ENCODE measurements at regions not wholly inside any gene's neighbourhood (a gene's known extent, or its start where the extent isn't known, plus 50 kb on each side); places are given as distances from the start of the nearest gene placed in this dataset.

DNA sequence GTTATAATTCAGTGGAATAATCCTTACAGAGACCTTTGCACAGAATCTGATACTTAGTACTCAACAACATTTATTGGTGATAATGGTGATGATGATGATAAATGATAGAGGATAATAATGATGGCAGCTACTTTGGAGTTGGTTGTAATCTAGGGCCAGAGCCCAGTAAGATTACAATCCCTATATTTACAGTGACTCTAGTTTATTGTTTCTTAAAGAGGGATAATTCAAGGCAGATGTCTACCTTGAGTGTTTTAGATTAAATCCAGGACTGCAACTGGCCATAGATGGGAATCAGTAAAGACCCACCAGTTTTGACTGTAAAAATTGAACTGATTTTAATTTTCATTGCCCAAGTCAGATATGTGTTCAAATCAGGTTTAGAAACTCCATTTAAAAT lies 813.9 kb upstream of the CNTNAP5 start:
- TF ChIP-seq, protein P1, sequence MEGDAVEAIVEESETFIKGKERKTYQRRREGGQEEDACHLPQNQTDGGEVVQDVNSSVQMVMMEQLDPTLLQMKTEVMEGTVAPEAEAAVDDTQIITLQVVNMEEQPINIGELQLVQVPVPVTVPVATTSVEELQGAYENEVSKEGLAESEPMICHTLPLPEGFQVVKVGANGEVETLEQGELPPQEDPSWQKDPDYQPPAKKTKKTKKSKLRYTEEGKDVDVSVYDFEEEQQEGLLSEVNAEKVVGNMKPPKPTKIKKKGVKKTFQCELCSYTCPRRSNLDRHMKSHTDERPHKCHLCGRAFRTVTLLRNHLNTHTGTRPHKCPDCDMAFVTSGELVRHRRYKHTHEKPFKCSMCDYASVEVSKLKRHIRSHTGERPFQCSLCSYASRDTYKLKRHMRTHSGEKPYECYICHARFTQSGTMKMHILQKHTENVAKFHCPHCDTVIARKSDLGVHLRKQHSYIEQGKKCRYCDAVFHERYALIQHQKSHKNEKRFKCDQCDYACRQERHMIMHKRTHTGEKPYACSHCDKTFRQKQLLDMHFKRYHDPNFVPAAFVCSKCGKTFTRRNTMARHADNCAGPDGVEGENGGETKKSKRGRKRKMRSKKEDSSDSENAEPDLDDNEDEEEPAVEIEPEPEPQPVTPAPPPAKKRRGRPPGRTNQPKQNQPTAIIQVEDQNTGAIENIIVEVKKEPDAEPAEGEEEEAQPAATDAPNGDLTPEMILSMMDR (IDR thresholded peaks at IDR 0.05): no peak
- DNase-seq (ENCODE audit: low spot score) (no peak), ATAC-seq (ENCODE audit: insufficient number of reproducible peaks, low FRiP score, low read depth) (no peak)
- Histone ChIP-seq H3K27me3 (replicated peaks; ENCODE audit: insufficient read depth) (no peaks in the 10 kb centered on the region), H3K4me1 (ENCODE audit: control insufficient read depth in 1 of 2, low read depth in 2 of 2) (no peaks in the 10 kb centered on the region), H3K36me3 (no peaks in the 10 kb centered on the region), H3K4me3 (no peak overlapping the region), H3K27ac (no peak overlapping the region), H3K9me3 (no peaks in the 10 kb centered on the region)

GRCh38 chr2:123245156-123245555 lies 779.9 kb upstream of the CNTNAP5 start:
- no peak for DNase-seq (ENCODE audit: low spot score)
- Histone ChIP-seq H3K4me3 (no peak overlapping the region), H3K27ac (no peak overlapping the region), H3K9me3 (no peaks in the 10 kb centered on the region), H3K27me3 (replicated peaks; ENCODE audit: insufficient read depth) (no peaks in the 10 kb centered on the region), H3K36me3 (no peaks in the 10 kb centered on the region), H3K4me1 (ENCODE audit: control insufficient read depth in 1 of 2, low read depth in 2 of 2) (no peaks in the 10 kb centered on the region)
- TF ChIP-seq, protein P1 (IDR thresholded peaks at IDR 0.05): no peak
- no peak for ATAC-seq (ENCODE audit: insufficient number of reproducible peaks, low FRiP score, low read depth)

- Histone ChIP-seq H3K27me3 (replicated peaks; ENCODE audit: insufficient read depth) (no peaks in the 10 kb centered on the region), H3K4me1 (ENCODE audit: control insufficient read depth in 1 of 2, low read depth in 2 of 2) (no peaks in the 10 kb centered on the region), H3K9me3 (no peaks in the 10 kb centered on the region), H3K4me3 (no peak overlapping the region), H3K36me3 (no peaks in the 10 kb centered on the region), H3K27ac (no peak overlapping the region)
- ATAC-seq (ENCODE audit: insufficient number of reproducible peaks, low FRiP score, low read depth): no peak
- TF ChIP-seq, protein P1 (IDR thresholded peaks at IDR 0.05): no peak
- DNase-seq (ENCODE audit: low spot score): no peak
Observed at GRCh38 chr2:123258877-123259539, 766.1 kb upstream of the CNTNAP5 start.

GRCh38 chr2:123262856-123263255 lies 762.2 kb upstream of the CNTNAP5 start:
- Histone ChIP-seq H3K27me3 (replicated peaks; ENCODE audit: insufficient read depth) (no peaks in the 10 kb centered on the region), H3K4me1 (ENCODE audit: control insufficient read depth in 1 of 2, low read depth in 2 of 2) (no peaks in the 10 kb centered on the region), H3K36me3 (no peaks in the 10 kb centered on the region), H3K27ac (no peak overlapping the region), H3K4me3 (no peak overlapping the region), H3K9me3 (no peaks in the 10 kb centered on the region)
- ATAC-seq (ENCODE audit: insufficient number of reproducible peaks, low FRiP score, low read depth) (no peak), DNase-seq (ENCODE audit: low spot score) (no peak)
- TF ChIP-seq, protein P1 (IDR thresholded peaks at IDR 0.05): no peak

DNA sequence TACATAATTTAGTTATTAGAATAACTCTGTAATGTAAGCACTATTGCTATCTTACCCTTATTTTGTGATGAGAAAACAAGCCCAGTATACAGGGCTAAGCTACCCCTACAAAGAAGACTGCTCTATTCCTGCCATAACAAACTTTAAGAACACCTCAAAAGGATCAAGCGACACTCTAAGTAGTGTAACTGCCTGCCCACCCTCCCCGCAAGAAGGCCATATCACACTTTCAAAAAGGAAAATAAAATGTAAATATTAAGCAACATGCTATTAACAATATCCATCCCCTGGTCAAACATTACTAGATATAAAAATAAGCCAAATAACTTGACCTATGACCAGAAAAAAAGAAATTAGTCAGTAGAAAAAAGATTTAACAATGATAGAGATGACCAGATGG lies 741.7 kb upstream of the CNTNAP5 start:
- TF ChIP-seq, protein P1 (IDR thresholded peaks at IDR 0.05): no peak
- no peak overlapping the region for H3K4me3 ChIP-seq
- ATAC-seq (ENCODE audit: insufficient number of reproducible peaks, low FRiP score, low read depth): no peak
- no peaks in the 10 kb centered on the region for H3K9me3 ChIP-seq
- DNase-seq (ENCODE audit: low spot score): no peak
- no peaks in the 10 kb centered on the region for H3K4me1 ChIP-seq (ENCODE audit: control insufficient read depth in 1 of 2, low read depth in 2 of 2)
- no peaks in the 10 kb centered on the region for H3K36me3 ChIP-seq
- H3K27me3 ChIP-seq (replicated peaks; ENCODE audit: insufficient read depth): no peaks in the 10 kb centered on the region
- H3K27ac ChIP-seq: no peak overlapping the region
